ENCODE measurements at regions not wholly inside any gene's neighbourhood (a gene's known extent, or its start where the extent isn't known, plus 50 kb on each side); places are given as distances from the start of the nearest gene placed in this dataset.

DNA sequence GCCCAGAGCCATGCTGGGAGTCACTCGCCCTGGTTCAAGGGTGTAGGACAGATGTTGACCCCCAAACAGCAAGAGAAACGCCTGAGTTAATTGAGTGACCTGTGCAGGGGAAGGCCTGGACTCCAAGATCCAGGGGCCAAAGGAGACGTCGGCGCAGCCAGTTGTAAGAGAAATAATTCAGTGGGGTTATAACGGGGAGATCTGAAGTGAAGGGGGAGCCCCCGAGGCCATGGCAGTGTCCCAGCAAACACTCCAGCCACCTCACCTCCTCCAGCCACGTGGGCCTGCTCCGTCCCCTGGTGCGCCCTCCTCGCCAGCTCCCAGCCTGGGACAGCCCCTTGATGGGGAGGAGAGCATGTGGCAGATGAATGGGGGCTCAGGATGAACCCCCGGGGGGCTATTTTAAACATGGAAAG is 130.7 kb upstream of the GPC1 start:
- H3K9me3 ChIP-seq (ENCODE audit: control insufficient read depth in 1 of 2, low read length in 2 of 2), result no peaks in the 10 kb centered on the region
- no peaks in the 10 kb centered on the region for H3K36me3 ChIP-seq (ENCODE audit: insufficient read depth, low read length)
- H3K9me3 Mint-ChIP-seq, result no peaks in the 10 kb centered on the region
- no peaks in the 10 kb centered on the region for H3K27me3 ChIP-seq (ENCODE audit: insufficient read depth, low read length)
- no peaks in the 10 kb centered on the region for H3K4me1 ChIP-seq (ENCODE audit: insufficient read depth, low read length)
- H3K27ac Mint-ChIP-seq, result no peak overlapping the region
- no peak overlapping the region for H3K27ac ChIP-seq (ENCODE audit: low read depth, low read length)
- H3K27me3 Mint-ChIP-seq, result peaks cover 11 to 15% of the 10 kb centered on the region in 2 donors
- no peak for DNase-seq
- ChIA-PET CTCF (ENCODE audit: partially characterized antibody) (no interaction called here), POLR2A (ENCODE audit: partially characterized antibody) (no interaction called here)
- no peaks in the 10 kb centered on the region for H3K4me1 Mint-ChIP-seq
- H3K4me3 Mint-ChIP-seq, result no peak overlapping the region
- H3K36me3 Mint-ChIP-seq, result no peaks in the 10 kb centered on the region
- intact Hi-C loops (cut with micrococcal nuclease), result no loop called here
- H3K4me3 ChIP-seq (ENCODE audit: low read length in 2 of 2), result no peak overlapping the region

- H3K4me3 Mint-ChIP-seq, result no peak overlapping the region
- H3K36me3 ChIP-seq (ENCODE audit: insufficient read depth, low read length), result no peaks in the 10 kb centered on the region
- H3K36me3 Mint-ChIP-seq, result no peaks in the 10 kb centered on the region
- intact Hi-C loops (cut with micrococcal nuclease), result no loop called here
- no peak for DNase-seq
- H3K27ac ChIP-seq (ENCODE audit: low read depth, low read length), result no peak overlapping the region
- no peak overlapping the region for H3K27ac Mint-ChIP-seq
- no peaks in the 10 kb centered on the region for H3K27me3 ChIP-seq (ENCODE audit: insufficient read depth, low read length)
- peaks cover 11 to 14% of the 10 kb centered on the region in 2 donors for H3K27me3 Mint-ChIP-seq
- H3K4me1 ChIP-seq (ENCODE audit: insufficient read depth, low read length), result no peaks in the 10 kb centered on the region
- ChIA-PET POLR2A (ENCODE audit: partially characterized antibody) (no interaction called here), CTCF (ENCODE audit: partially characterized antibody) (no interaction called here)
- no peaks in the 10 kb centered on the region for H3K9me3 ChIP-seq (ENCODE audit: control insufficient read depth in 1 of 2, low read length in 2 of 2)
- no peak overlapping the region for H3K4me3 ChIP-seq (ENCODE audit: low read length in 2 of 2)
- H3K9me3 Mint-ChIP-seq, result no peaks in the 10 kb centered on the region
- no peaks in the 10 kb centered on the region for H3K4me1 Mint-ChIP-seq
Observed at GRCh38 chr2:240305369-240305962, 130.0 kb upstream of the GPC1 start.

- peaks cover 11% of the 10 kb centered on the region in 2 donors for H3K27me3 Mint-ChIP-seq
- no peaks in the 10 kb centered on the region for H3K9me3 ChIP-seq (ENCODE audit: control insufficient read depth in 1 of 2, low read length in 2 of 2)
- CTCF ChIA-PET (ENCODE audit: partially characterized antibody), result no interaction called here
- intact Hi-C loops (cut with micrococcal nuclease), result no loop called here
- H3K9me3 Mint-ChIP-seq, result no peaks in the 10 kb centered on the region
- no peak for DNase-seq
- no peak overlapping the region for H3K4me3 Mint-ChIP-seq
- H3K27ac ChIP-seq (ENCODE audit: low read depth, low read length), result no peak overlapping the region
- POLR2A ChIA-PET (ENCODE audit: partially characterized antibody), result no interaction called here
- no peaks in the 10 kb centered on the region for H3K4me1 ChIP-seq (ENCODE audit: insufficient read depth, low read length)
- no peaks in the 10 kb centered on the region for H3K27me3 ChIP-seq (ENCODE audit: insufficient read depth, low read length)
- H3K36me3 Mint-ChIP-seq, result no peaks in the 10 kb centered on the region
- H3K4me1 Mint-ChIP-seq, result no peaks in the 10 kb centered on the region
- no peaks in the 10 kb centered on the region for H3K36me3 ChIP-seq (ENCODE audit: insufficient read depth, low read length)
- H3K27ac Mint-ChIP-seq, result no peak overlapping the region
- no peak overlapping the region for H3K4me3 ChIP-seq (ENCODE audit: low read length in 2 of 2)
Observed at GRCh38 chr2:240306185-240306584, 129.3 kb upstream of the GPC1 start.

DNA sequence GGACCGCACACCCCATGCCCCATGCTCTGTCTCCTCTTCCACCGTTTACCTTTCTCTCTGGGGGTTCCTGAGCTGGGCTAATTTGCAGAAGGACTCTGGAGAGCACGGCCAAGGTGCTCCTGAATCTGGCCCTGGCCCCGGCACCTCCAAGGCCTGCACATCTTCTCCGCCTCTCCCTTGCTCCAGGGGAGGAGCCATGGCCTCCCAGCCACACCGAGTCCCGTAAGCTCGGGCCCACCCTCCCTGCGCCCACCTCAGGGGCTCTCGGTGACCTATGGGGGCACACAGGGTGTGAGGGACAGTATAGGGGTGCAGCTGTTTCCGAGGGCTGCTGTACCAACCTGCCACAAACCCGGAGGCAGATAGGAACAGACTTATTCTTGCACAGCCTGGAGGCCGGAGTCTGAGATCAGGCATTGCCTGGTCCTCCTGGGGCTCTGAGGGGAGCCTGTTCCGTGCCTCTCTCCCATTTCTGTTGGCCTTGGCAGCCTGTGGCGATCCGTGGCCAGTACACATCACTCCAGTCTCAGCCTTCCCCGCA is 127.3 kb upstream of the GPC1 start:
- Histone ChIP-seq H3K27ac (ENCODE audit: low read depth, low read length) (no peak overlapping the region), H3K27me3 (ENCODE audit: insufficient read depth, low read length) (no peaks in the 10 kb centered on the region), H3K36me3 (ENCODE audit: insufficient read depth, low read length) (no peaks in the 10 kb centered on the region), H3K9me3 (ENCODE audit: control insufficient read depth in 1 of 2, low read length in 2 of 2) (no peaks in the 10 kb centered on the region), H3K4me3 (ENCODE audit: low read length in 2 of 2) (no peak overlapping the region), H3K4me1 (ENCODE audit: insufficient read depth, low read length) (no peaks in the 10 kb centered on the region)
- no peak overlapping the region for H3K4me3 Mint-ChIP-seq
- no peak for DNase-seq
- ChIA-PET POLR2A (ENCODE audit: partially characterized antibody) (no interaction called here), CTCF (ENCODE audit: partially characterized antibody) (no interaction called here)
- no peak overlapping the region for H3K27ac Mint-ChIP-seq
- peaks cover 9 to 11% of the 10 kb centered on the region in 2 donors for H3K27me3 Mint-ChIP-seq
- intact Hi-C loops (cut with micrococcal nuclease), result no loop called here
- H3K9me3 Mint-ChIP-seq, result no peaks in the 10 kb centered on the region
- H3K36me3 Mint-ChIP-seq, result no peaks in the 10 kb centered on the region
- no peaks in the 10 kb centered on the region for H3K4me1 Mint-ChIP-seq

DNA sequence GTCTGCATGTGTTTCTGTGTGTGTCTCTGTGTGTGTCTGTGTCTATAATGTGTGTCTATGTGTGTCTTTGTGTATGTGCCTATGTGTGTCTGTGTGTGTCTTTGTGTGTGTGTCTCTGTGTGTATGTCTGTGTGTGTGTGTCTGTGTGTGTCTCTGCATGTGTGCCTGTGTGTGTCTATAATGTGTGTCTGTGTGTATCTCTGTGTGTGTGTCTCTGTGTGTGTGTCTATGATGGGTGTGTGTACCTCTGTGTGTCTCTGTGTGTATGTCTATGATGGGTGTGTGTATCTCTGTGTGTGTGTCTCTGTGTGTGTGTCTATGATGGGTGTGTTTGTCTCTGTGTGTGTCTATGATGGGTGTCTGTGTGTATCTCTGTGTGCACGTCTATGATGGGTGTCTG is 126.2 kb upstream of the GPC1 start:
- Mint-ChIP-seq H3K27ac (no peak overlapping the region), H3K4me3 (no peak overlapping the region), H3K27me3 (peaks cover 8 to 9% of the 10 kb centered on the region in 2 donors), H3K4me1 (no peaks in the 10 kb centered on the region), H3K36me3 (no peaks in the 10 kb centered on the region), H3K9me3 (no peaks in the 10 kb centered on the region)
- no peaks in the 10 kb centered on the region for H3K36me3 ChIP-seq (ENCODE audit: insufficient read depth, low read length)
- H3K9me3 ChIP-seq (ENCODE audit: control insufficient read depth in 1 of 2, low read length in 2 of 2), result no peaks in the 10 kb centered on the region
- ChIA-PET CTCF (ENCODE audit: partially characterized antibody) (no interaction called here), POLR2A (ENCODE audit: partially characterized antibody) (no interaction called here)
- no peak for DNase-seq
- no peaks in the 10 kb centered on the region for H3K4me1 ChIP-seq (ENCODE audit: insufficient read depth, low read length)
- intact Hi-C loops (cut with micrococcal nuclease), result no loop called here
- H3K4me3 ChIP-seq (ENCODE audit: low read length in 2 of 2), result no peak overlapping the region
- no peaks in the 10 kb centered on the region for H3K27me3 ChIP-seq (ENCODE audit: insufficient read depth, low read length)
- H3K27ac ChIP-seq (ENCODE audit: low read depth, low read length), result no peak overlapping the region

GRCh38 chr2:240310201-240310600 is 125.3 kb upstream of the GPC1 start:
- no peaks in the 10 kb centered on the region for H3K36me3 Mint-ChIP-seq
- no peaks in the 10 kb centered on the region for H3K36me3 ChIP-seq (ENCODE audit: insufficient read depth, low read length)
- no peak overlapping the region for H3K27ac Mint-ChIP-seq
- ChIA-PET CTCF (ENCODE audit: partially characterized antibody) (no interaction called here), POLR2A (ENCODE audit: partially characterized antibody) (no interaction called here)
- intact Hi-C loops (cut with micrococcal nuclease), result no loop called here
- H3K9me3 ChIP-seq (ENCODE audit: control insufficient read depth in 1 of 2, low read length in 2 of 2), result no peaks in the 10 kb centered on the region
- H3K4me1 ChIP-seq (ENCODE audit: insufficient read depth, low read length), result no peaks in the 10 kb centered on the region
- no peaks in the 10 kb centered on the region for H3K27me3 ChIP-seq (ENCODE audit: insufficient read depth, low read length)
- H3K9me3 Mint-ChIP-seq, result no peaks in the 10 kb centered on the region
- no peaks in the 10 kb centered on the region for H3K4me1 Mint-ChIP-seq
- no peak for DNase-seq
- no peak overlapping the region for H3K4me3 Mint-ChIP-seq
- H3K4me3 ChIP-seq (ENCODE audit: low read length in 2 of 2), result no peak overlapping the region
- peaks cover 11 to 13% of the 10 kb centered on the region in 2 donors for H3K27me3 Mint-ChIP-seq
- no peak overlapping the region for H3K27ac ChIP-seq (ENCODE audit: low read depth, low read length)

- CTCF ChIA-PET (ENCODE audit: partially characterized antibody), result no interaction called here
- H3K9me3 ChIP-seq (ENCODE audit: control insufficient read depth in 1 of 2, low read length in 2 of 2), result no peaks in the 10 kb centered on the region
- no peak for DNase-seq
- H3K27me3 ChIP-seq (ENCODE audit: insufficient read depth, low read length), result no peaks in the 10 kb centered on the region
- no peaks in the 10 kb centered on the region for H3K36me3 ChIP-seq (ENCODE audit: insufficient read depth, low read length)
- no peaks in the 10 kb centered on the region for H3K4me1 ChIP-seq (ENCODE audit: insufficient read depth, low read length)
- no peak overlapping the region for H3K4me3 ChIP-seq (ENCODE audit: low read length in 2 of 2)
- POLR2A ChIA-PET (ENCODE audit: partially characterized antibody), result no interaction called here
- H3K27ac ChIP-seq (ENCODE audit: low read depth, low read length), result no peak overlapping the region
- no peak overlapping the region for H3K4me3 Mint-ChIP-seq
- intact Hi-C loops (cut with micrococcal nuclease), result no loop called here
- no peaks in the 10 kb centered on the region for H3K9me3 Mint-ChIP-seq
- no peak overlapping the region for H3K27ac Mint-ChIP-seq
- H3K36me3 Mint-ChIP-seq, result no peaks in the 10 kb centered on the region
- no peaks in the 10 kb centered on the region for H3K4me1 Mint-ChIP-seq
- peaks cover 11 to 13% of the 10 kb centered on the region in 2 donors for H3K27me3 Mint-ChIP-seq
Observed at GRCh38 chr2:240310645-240311044, 124.8 kb upstream of the GPC1 start.

GRCh38 chr2:240311821-240312220 is 123.6 kb upstream of the GPC1 start:
- Mint-ChIP-seq H3K27me3 (peaks cover 14 to 19% of the 10 kb centered on the region in 2 donors), H3K4me1 (no peaks in the 10 kb centered on the region), H3K27ac (no peak overlapping the region), H3K36me3 (no peaks in the 10 kb centered on the region), H3K4me3 (no peak overlapping the region), H3K9me3 (no peaks in the 10 kb centered on the region)
- Histone ChIP-seq H3K4me3 (ENCODE audit: low read length in 2 of 2) (no peak overlapping the region), H3K4me1 (ENCODE audit: insufficient read depth, low read length) (no peaks in the 10 kb centered on the region), H3K9me3 (ENCODE audit: control insufficient read depth in 1 of 2, low read length in 2 of 2) (no peaks in the 10 kb centered on the region), H3K27me3 (ENCODE audit: insufficient read depth, low read length) (no peaks in the 10 kb centered on the region), H3K36me3 (ENCODE audit: insufficient read depth, low read length) (no peaks in the 10 kb centered on the region), H3K27ac (ENCODE audit: low read depth, low read length) (no peak overlapping the region)
- POLR2A ChIA-PET (ENCODE audit: partially characterized antibody), result no interaction called here
- CTCF ChIA-PET (ENCODE audit: partially characterized antibody), result no interaction called here
- DNase-seq, result no peak
- intact Hi-C loops (cut with micrococcal nuclease), result no loop called here

All from CD4-positive, alpha-beta memory T cell (primary cell).